ENCODE measurements at regions not wholly inside any gene's neighbourhood (a gene's known extent, or its start where the extent isn't known, plus 50 kb on each side); places are given as distances from the start of the nearest gene placed in this dataset.

GRCh38 chr10:54880996-54881395, 80.0 kb upstream of the PCDH15 start:
- TF ChIP-seq TOX (CRISPR knock-in tag; IDR thresholded peaks at IDR 0.05; ENCODE audit: borderline replicate concordance) (no peak), ZNF70 (CRISPR knock-in tag; IDR thresholded peaks at IDR 0.05) (no peak), OSR1 (CRISPR knock-in tag; IDR thresholded peaks at IDR 0.05) (no peak), CSDC2 (CRISPR knock-in tag; IDR thresholded peaks at IDR 0.05) (no peak), TSHZ2 (CRISPR knock-in tag; IDR thresholded peaks at IDR 0.05) (no peak)
- no peak for ATAC-seq

- ATAC-seq = no peak
Observed at GRCh38 chr10:54869022-54869421, 68.0 kb upstream of the PCDH15 start.

GRCh38 chr10:54866666-54867065, 65.6 kb upstream of the PCDH15 start:
- peak; percentile 81 for ATAC-seq

More at GRCh38 chr10:54869022-54869421, 68.0 kb upstream of the PCDH15 start:
- TF ChIP-seq ZNF565 (CRISPR knock-in tag; conservative IDR thresholded peaks at IDR 0.05; ENCODE audit: low read depth) (no peak), GLIS3 (CRISPR knock-in tag; IDR thresholded peaks at IDR 0.05) (no peak), OSR1 (CRISPR knock-in tag; IDR thresholded peaks at IDR 0.05) (no peak), ZC3H10 (CRISPR knock-in tag; IDR thresholded peaks at IDR 0.05) (no peak), POU6F1 (CRISPR knock-in tag; IDR thresholded peaks at IDR 0.05; ENCODE audit: borderline replicate concordance, low read depth) (no peak), CREB5 (CRISPR knock-in tag; IDR thresholded peaks at IDR 0.05; ENCODE audit: low read depth) (no peak), ISL1 (CRISPR knock-in tag; IDR thresholded peaks at IDR 0.05) (no peak), BACH2 (CRISPR knock-in tag; IDR thresholded peaks at IDR 0.05; ENCODE audit: borderline replicate concordance) (no peak), TOX (CRISPR knock-in tag; IDR thresholded peaks at IDR 0.05; ENCODE audit: borderline replicate concordance) (no peak), TSHZ2 (CRISPR knock-in tag; IDR thresholded peaks at IDR 0.05) (no peak)

GRCh38 chr10:54854843-54855242, 53.8 kb upstream of the PCDH15 start:
- no peak for ATAC-seq
- TF ChIP-seq POU6F1 (CRISPR knock-in tag; IDR thresholded peaks at IDR 0.05; ENCODE audit: borderline replicate concordance, low read depth) = no peak
- TF ChIP-seq ZFP30 (CRISPR knock-in tag; IDR thresholded peaks at IDR 0.05) = no peak
- no peak for TF ChIP-seq ZFP3 (CRISPR knock-in tag; IDR thresholded peaks at IDR 0.05)
- no peak for TF ChIP-seq TCF4 (CRISPR knock-in tag; IDR thresholded peaks at IDR 0.05; ENCODE audit: borderline replicate concordance)
- TF ChIP-seq PATZ1 (CRISPR knock-in tag; IDR thresholded peaks at IDR 0.05; ENCODE audit: borderline replicate concordance) = no peak
- no peak for TF ChIP-seq CREB5 (CRISPR knock-in tag; IDR thresholded peaks at IDR 0.05; ENCODE audit: low read depth)
- TF ChIP-seq PPARA (CRISPR knock-in tag; IDR thresholded peaks at IDR 0.05; ENCODE audit: borderline replicate concordance) = no peak
- TF ChIP-seq GLIS3 (CRISPR knock-in tag; IDR thresholded peaks at IDR 0.05) = no peak
- TF ChIP-seq CSRNP3 (CRISPR knock-in tag; IDR thresholded peaks at IDR 0.05) = no peak
- TF ChIP-seq RARB (CRISPR knock-in tag; IDR thresholded peaks at IDR 0.05) = no peak
- no peak for TF ChIP-seq ZC3H10 (CRISPR knock-in tag; IDR thresholded peaks at IDR 0.05)
- no peak for TF ChIP-seq CSDC2 (CRISPR knock-in tag; IDR thresholded peaks at IDR 0.05)
- no peak for TF ChIP-seq BACH2 (CRISPR knock-in tag; IDR thresholded peaks at IDR 0.05; ENCODE audit: borderline replicate concordance)
- TF ChIP-seq ESRRG (CRISPR knock-in tag; IDR thresholded peaks at IDR 0.05) = no peak

More at GRCh38 chr10:54866666-54867065, 65.6 kb upstream of the PCDH15 start:
- TF ChIP-seq ISL1 (CRISPR knock-in tag; IDR thresholded peaks at IDR 0.05) = peak; percentile 43
- TF ChIP-seq CSDC2 (CRISPR knock-in tag; IDR thresholded peaks at IDR 0.05) = no peak
